ENCODE measurements at regions not wholly inside any gene's neighbourhood (a gene's known extent, or its start where the extent isn't known, plus 50 kb on each side); places are given as distances from the start of the nearest gene placed in this dataset.

GRCh38 chr20:10985536-10985935 lies 311.7 kb upstream of the JAG1 start:
- DNase-seq (ENCODE audit: low read depth, low spot score), result peak; percentile 82
- TF ChIP-seq CTCF (IDR thresholded peaks at IDR 0.05; ENCODE audit: low read depth, low read length), result no peak

GRCh38 chr20:10986586-10986985 lies 312.8 kb upstream of the JAG1 start:
- peak; percentile 71 for DNase-seq (ENCODE audit: low read depth, low spot score)
- no peak for TF ChIP-seq CTCF (IDR thresholded peaks at IDR 0.05; ENCODE audit: low read depth, low read length)
- no peak overlapping the region for H3K4me3 ChIP-seq (ENCODE audit: low read depth, low read length)
- in situ Hi-C loops (cut with HindIII; ENCODE audit: low sequenced_read_pairs), result no loop called here

More at GRCh38 chr20:10985536-10985935, 311.7 kb upstream of the JAG1 start:
- in situ Hi-C loops (cut with HindIII; ENCODE audit: low sequenced_read_pairs), result no loop called here
- H3K4me3 ChIP-seq (ENCODE audit: low read depth, low read length), result no peak overlapping the region

DNA sequence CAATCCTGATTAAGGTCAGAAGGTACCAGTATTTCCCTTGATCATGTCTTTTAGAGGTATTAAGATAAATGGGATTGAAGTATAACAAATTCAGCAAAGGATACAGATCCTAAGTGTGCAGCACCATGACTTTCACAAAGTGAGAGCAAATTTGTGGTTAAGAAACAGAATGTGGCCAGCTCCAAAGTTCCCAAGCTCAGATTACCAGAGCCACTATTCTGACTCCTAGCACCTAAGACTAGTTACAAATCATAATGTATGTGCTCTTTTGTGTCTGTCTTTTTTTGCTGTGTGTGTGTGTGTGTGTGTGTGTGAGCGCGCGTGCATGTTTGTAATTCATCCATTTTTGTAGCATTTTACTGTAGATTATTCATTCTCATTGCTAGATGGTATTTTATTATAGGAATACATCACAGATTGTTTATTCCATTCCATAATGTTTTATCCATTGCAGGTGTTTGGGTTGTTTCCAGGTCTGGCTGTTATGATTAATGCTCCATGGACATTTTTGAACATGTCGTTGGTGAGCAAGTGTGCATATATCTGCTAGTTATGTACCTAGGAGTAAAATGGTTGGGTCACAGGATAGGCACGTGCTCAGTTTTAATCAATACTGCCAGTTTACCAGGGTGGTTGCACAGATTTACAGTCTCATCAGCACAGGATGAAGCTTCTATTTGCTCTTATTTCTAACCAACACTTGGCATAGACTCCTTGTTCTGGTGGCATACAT lies 314.0 kb upstream of the JAG1 start:
- DNase-seq (ENCODE audit: low read depth, low spot score), result peak; percentile 43
- no peak for TF ChIP-seq CTCF (IDR thresholded peaks at IDR 0.05; ENCODE audit: low read depth, low read length)
- H3K4me3 ChIP-seq (ENCODE audit: low read depth, low read length), result no peak overlapping the region
- in situ Hi-C loops (cut with HindIII; ENCODE audit: low sequenced_read_pairs), result no loop called here

DNA sequence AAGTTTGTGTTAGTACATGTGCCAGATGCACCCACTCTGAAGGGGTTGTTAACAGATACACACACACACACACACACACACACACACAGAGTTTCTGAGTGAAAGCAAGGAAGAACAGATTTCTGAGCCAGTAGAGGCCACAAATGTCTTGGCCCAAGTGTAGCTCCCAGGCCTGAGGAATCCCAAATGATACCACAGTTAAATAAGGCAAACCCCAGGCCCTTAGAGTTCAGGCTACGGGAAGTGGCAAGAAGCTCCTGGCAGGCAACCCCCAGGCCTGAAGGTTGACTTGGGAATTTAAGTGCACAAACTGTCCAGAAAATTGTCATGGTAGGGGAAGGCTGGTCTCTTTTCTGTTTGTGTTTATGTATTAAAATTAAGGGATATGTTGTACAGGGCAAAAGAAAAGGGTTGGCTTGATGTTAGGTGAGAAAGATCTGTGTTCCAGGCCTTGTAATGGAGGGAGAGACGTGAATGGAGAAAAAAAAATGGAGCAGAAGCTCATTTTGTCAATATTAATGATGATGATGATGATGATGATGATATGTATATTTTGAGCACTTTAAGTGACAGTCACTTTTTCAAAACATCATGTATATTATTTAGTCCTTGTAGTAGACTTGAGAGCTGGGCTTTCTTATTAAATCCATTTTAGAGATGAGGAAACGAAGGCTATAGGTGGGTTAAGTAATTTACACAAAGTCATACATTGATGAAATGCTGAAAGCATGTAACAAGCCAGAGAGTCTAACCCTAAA lies 317.0 kb upstream of the JAG1 start:
- in situ Hi-C loops (cut with HindIII; ENCODE audit: low sequenced_read_pairs), result no loop called here
- H3K4me3 ChIP-seq (ENCODE audit: low read depth, low read length), result no peak overlapping the region
- TF ChIP-seq CTCF (IDR thresholded peaks at IDR 0.05; ENCODE audit: low read depth, low read length), result no peak
- no peak for DNase-seq (ENCODE audit: low read depth, low spot score)

GRCh38 chr20:10992731-10993130 lies 318.9 kb upstream of the JAG1 start:
- peak; percentile 69 for DNase-seq (ENCODE audit: low read depth, low spot score)
- in situ Hi-C loops (cut with HindIII; ENCODE audit: low sequenced_read_pairs), result no loop called here
- TF ChIP-seq CTCF (IDR thresholded peaks at IDR 0.05; ENCODE audit: low read depth, low read length), result no peak
- no peak overlapping the region for H3K4me3 ChIP-seq (ENCODE audit: low read depth, low read length)

DNA sequence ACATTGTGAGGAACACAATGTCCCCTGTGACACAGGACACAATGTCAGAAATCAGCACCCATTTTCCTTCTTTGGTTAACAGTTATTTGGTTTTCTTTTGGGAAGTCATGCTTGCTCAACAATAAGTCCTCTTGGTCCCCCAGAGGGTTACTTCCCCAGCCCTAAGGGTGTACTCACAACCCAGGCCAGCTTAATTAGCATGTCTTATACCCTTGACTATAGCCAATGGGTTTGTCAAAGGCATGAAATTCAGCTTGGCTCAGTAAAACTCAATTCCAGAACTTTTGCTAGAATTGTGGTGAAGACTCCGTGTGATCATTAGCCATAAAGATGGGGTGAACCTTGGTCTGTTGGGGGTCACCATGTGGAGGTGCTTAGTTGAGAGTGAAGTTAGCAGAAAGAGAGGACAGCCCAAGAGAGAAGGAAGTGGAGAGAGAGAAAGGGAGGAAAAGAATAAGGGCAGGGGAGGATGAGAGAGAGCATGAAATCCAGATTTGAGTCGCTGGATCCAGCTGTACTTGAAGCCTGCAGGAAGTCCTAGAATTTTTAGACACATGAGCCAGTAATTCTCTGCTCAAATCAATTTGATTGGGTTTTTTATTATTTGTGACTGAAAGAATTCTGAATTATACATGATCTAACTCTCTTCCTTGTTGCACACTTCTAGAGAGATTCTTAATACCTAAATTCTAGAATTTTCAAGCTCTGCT lies 321.3 kb upstream of the JAG1 start:
- no peak overlapping the region for H3K4me3 ChIP-seq (ENCODE audit: low read depth, low read length)
- no peak for DNase-seq (ENCODE audit: low read depth, low spot score)
- TF ChIP-seq CTCF (IDR thresholded peaks at IDR 0.05; ENCODE audit: low read depth, low read length), result no peak
- in situ Hi-C loops (cut with HindIII; ENCODE audit: low sequenced_read_pairs), result no loop called here

Data from astrocyte of the spinal cord (primary cell).